GM19023 (cell line): ENCODE measurements at regions not wholly inside any gene's neighbourhood (a gene's known extent, or its start where the extent isn't known, plus 50 kb on each side); places are given as distances from the start of the nearest gene placed in this dataset.
"Not testable (repeated sequence)": the region's sequence is repeated elsewhere in the genome, so short reads cannot be mapped to it uniquely, and the experiment has no call there.

Source experiments
- ATAC-seq: cut with Tn5 transposase; IDR thresholded peaks from one replicate; pipeline ENCODE4 v1.9.1; 2021; ENCODE audit warnings: mild to moderate bottlenecking, moderate library complexity; ENCODE audit not compliant: unreplicated experiment

GRCh38 chr2:65754219-65754618 lies 321.8 kb upstream of the SPRED2 start:
- no peak for ATAC-seq

DNA sequence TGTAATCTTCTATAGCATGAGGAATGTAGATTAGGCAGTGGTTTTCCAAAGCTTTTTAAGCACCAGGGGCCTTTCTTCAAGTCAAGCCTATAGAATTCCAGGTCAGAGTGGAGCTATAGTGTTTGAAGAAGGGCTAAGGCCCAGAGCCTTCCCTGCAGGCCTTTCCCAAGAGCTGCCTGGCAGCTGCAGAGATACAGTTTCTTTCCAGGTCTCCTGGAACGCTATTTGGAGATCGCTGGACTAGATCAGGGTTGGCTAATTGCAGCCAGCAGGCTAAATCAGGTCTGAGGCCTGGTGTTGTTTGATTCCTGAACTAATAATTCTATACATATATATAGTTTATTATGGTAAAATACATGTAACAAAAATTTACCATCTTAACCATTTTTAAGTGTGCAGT lies 319.0 kb upstream of the SPRED2 start:
- ATAC-seq: no peak

GRCh38 chr2:65749545-65749944 lies 317.1 kb upstream of the SPRED2 start:
- ATAC-seq: no peak

- not testable (repeated sequence) for ATAC-seq
Measured at GRCh38 chr2:65747875-65748274, 315.5 kb upstream of the SPRED2 start.

GRCh38 chr2:65746931-65747675 lies 314.7 kb upstream of the SPRED2 start:
- ATAC-seq: no peak

GRCh38 chr2:65744477-65745200 lies 312.2 kb upstream of the SPRED2 start:
- ATAC-seq: no peak

DNA sequence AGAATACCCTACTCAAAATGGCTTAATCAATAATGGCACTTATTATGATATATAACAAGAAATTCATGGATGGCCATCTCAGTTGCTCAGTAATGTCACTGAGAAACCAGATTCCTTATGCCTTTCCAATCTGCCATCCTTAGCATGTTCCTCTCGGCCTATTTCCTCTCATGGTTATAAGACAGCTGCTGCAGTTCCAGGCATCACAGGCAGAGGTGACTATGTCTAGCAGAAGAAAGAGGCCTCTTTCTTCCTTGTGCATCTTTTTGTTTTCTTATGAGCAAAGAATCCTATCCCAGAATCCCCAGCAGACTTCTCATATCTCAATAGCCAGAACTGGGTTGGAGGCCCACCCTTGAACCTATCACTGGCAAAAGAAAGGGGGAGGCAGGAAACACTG lies 310.6 kb upstream of the SPRED2 start:
- no peak for ATAC-seq

GRCh38 chr2:65739927-65740326 lies 307.5 kb upstream of the SPRED2 start:
- ATAC-seq: no peak

DNA sequence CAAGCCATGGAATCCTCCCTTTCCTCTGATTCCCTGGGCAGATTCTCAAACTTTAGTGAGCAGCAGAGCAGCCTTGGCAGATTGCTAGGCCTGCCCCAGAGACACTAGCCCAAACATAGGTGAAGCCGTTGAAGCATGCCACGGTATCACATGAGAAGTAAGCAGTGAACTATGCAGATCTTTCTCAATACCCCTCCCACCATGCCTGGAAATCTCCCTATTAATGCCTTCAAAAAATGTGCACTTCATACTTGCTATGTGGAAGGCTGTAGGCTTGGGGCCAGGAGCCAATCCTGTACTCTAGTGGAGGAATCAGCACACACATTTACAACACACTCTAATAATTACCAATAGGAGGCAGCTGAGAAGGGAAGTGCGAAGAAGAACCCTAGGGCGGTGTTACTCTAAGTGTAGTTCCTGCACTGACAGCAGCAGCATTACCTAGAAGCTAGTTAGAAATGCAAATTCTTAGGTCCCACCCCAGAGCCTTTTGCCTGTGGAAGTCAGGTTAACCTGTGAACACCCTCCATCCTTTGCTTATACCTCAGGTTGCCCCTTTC lies 305.1 kb upstream of the SPRED2 start:
- ATAC-seq: no peak

DNA sequence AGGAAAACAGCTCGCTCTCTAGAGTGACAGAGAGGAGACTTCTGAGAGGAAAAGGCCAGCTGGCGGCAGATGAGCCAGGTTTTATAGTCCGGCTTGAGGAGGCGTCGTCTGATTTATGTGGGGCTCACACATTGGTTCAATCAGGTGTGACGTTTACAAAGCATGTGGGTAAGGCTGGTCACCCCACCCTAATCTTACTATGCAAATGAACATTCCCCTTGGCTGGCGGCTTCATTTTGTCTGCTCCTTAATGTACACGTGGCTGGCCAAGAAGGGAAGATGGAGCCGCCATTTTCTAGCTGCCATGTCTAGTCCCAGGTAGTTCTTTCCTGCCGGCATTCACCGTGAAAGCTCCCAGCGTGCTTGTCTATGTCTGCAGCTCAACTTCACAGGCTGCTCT lies 299.1 kb upstream of the SPRED2 start:
- no peak for ATAC-seq

- no peak for ATAC-seq
Measured at GRCh38 chr2:65730186-65730585, 297.8 kb upstream of the SPRED2 start.

GRCh38 chr2:65729246-65729645 lies 296.8 kb upstream of the SPRED2 start:
- ATAC-seq: no peak

DNA sequence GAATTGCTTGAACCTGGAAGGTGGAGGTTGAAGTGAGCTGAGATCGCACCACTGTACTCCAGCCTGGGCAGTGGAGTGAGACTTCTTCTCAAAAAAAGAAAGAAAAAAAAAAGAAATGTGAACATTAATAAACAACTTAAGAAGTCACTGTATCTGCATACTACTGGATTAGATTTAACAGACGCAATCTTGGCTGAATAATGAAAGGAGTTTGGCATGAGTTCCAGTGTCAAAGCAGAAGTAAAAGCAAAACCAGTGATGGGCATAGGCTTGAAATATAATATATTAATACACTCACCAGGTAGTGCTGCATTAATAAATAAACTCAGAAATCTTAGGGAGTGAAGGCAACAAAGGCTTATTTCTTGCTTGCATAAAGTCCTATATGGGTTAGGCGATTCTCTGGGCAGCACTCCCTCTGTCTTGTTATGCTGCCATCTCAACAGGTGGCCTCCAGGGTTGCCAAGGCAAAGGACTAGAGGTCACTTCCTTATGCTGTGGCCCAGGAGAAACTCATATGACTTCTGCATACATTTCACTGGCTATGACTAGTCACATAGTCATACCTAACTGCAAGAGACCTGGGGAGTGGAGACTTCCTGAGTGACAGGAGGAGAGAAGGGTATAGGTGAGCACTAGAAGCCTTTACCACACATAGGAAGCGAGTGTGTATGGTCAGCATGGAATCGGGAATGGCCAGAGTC lies 296.2 kb upstream of the SPRED2 start:
- ATAC-seq: no peak

DNA sequence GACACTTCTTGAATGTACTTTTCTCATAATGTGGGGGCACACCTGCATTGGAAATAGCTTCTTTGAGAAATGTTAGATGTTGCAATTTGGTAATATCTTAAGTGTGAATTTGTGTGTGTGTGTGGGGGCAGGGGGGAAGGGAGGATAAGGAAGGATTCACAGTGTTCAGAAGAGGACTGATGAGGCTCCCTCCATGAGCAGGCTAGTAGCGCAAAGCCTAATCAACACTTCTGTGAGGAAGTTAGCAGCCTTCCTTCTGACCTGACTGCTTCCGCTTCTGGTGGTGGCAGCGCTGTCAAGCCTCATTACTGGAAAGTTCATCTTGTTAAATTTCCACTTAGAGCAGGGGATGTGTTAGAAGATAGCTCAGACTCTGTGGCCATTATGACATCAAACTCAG lies 295.4 kb upstream of the SPRED2 start:
- ATAC-seq: no peak

DNA sequence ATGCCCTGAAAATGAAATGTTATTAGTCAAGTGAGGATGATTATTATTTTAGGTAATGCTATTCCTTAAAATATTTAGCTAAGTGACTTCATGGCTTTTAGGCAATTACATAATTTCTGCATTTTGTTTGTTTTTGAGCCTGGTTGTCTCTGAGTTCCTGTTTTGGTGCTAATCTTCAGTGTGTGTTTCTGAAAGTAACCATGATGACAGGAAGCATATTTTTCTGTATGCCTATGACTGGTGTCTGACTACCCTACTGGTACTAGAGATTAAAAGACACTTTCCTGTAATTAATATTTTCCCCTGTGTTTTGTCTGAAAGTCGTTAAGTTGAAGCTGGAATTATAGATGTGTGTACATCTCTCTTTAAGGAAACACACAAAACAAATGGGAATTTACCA lies 295.0 kb upstream of the SPRED2 start:
- ATAC-seq: no peak

GRCh38 chr2:65724752-65725151 lies 292.4 kb upstream of the SPRED2 start:
- no peak for ATAC-seq

GRCh38 chr2:65724336-65724735 lies 291.9 kb upstream of the SPRED2 start:
- no peak for ATAC-seq

DNA sequence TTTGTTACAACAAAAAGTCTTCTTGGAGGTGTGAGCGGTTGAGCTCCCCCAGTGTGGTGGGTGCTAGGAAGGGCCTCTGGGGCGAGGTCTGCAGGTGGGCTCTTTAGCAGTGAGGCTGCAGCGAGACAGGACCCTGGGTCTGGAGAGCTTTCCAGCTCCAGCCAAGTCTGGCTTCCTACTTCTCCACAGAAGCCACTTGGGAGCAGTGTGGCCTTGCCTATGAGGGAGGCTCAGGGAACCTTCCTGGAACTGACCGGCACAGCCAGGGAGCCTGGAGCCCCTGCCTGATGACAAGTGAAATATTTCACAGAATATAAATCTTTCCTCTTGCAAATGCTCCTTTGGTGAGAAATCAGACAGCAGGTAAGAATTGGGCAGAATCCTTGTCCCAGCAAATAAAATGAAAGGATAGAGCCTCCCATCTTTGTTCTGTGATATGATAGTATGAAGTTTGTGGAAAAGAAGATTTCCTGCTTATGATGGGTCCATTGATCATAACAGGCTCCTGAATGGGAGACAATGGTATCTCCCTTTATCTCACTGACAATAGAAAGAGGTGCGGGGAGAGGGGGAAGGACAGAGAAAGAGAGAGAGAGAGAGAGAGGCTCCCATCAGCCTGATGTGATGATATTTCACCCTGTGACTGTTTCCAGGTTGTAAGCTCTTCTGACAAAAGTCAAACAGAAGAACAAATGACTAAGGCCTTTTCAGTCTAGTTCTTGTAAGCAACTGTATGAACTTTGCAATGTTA lies 289.8 kb upstream of the SPRED2 start:
- no peak for ATAC-seq

GRCh38 chr2:65716698-65717097 lies 284.3 kb upstream of the SPRED2 start:
- ATAC-seq: no peak

- no peak for ATAC-seq
Measured at GRCh38 chr2:65715323-65715722, 282.9 kb upstream of the SPRED2 start.

DNA sequence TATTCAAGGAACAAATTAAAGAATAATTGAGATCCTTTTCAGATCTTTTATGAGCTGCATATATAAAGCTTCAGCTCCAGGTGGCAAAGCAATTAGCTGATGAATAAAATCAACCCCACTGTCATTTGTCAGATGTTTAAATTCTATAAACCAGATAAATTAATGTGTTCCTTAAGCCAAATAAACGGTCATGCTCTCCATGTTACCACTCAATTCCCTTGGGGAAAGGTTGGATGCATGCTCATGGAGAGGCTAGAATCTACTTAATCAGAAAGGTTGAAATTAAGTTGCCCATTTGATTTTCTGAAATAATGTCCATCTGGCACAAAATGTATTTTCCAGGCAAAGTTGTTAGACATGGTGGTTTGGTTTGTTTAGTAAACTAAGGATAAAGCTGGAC lies 282.5 kb upstream of the SPRED2 start:
- no peak for ATAC-seq
